ENCODE measurements at regions not wholly inside any gene's neighbourhood (a gene's known extent, or its start where the extent isn't known, plus 50 kb on each side); places are given as distances from the start of the nearest gene placed in this dataset.

DNA sequence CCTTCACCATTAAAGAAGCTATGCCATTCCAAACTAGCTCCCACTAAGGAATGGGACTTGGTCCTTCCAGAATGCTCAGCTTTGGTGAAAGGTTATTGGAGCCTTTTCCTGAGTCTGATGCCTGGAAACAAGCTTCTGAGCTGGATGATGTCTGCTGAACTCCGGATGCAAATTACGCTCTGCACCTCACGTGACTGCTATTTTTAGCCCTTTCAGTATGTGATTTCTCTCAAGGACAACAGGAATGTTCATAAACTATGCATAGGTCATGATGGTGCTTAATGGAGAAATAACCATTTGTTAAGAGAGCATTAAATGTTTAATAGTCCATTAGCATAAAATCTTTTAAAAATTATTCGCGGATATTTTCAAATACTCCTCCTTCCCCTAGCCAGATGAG is 631.4 kb upstream of the KIRREL3 start:
- no peak for DNase-seq

GRCh38 chr11:127629200-127629599 is 628.6 kb upstream of the KIRREL3 start:
- no peak for DNase-seq

GRCh38 chr11:127628458-127628785 is 627.9 kb upstream of the KIRREL3 start:
- DNase-seq = no peak

GRCh38 chr11:127627629-127628457 is 627.3 kb upstream of the KIRREL3 start:
- DNase-seq = peak; percentile 32

DNA sequence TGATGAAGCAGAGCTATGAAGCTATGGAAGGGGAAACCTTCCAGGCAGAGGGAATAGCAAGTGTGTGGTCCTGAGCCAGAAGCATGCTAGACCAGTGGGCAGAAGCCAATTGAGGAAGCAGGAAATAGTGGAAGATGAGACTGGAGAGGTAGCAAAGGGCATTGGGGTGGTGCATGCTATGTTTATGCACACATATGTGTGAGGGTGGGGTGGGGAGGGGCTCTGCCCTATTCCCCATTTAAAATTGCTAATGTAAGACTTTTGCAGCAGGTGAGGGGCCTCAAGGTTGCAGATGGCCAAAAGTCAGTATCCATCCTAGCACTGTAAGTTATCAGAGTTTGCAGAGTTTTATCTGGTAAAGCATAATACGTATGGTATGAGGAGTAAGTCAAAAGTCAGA is 626.6 kb upstream of the KIRREL3 start:
- no peak for DNase-seq

DNA sequence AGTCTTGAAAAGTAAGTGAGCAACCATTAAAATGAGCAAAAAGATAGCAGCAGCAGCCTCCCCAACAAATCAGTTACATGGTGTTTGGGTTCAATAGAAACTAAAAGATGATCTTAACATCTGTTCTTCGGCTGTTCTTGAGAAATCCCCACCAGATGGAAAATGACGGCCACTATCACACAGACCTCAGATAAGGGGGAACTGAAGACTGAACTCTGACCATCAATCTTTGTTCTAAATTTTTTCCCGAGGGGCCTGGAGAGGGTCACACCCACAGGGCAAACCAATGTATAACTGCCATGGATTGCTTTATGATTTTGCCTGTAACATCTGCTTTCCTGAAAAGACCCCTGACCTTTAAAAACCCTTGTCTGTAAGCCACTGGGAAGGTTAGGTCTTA is 624.8 kb upstream of the KIRREL3 start:
- no peak for DNase-seq

DNA sequence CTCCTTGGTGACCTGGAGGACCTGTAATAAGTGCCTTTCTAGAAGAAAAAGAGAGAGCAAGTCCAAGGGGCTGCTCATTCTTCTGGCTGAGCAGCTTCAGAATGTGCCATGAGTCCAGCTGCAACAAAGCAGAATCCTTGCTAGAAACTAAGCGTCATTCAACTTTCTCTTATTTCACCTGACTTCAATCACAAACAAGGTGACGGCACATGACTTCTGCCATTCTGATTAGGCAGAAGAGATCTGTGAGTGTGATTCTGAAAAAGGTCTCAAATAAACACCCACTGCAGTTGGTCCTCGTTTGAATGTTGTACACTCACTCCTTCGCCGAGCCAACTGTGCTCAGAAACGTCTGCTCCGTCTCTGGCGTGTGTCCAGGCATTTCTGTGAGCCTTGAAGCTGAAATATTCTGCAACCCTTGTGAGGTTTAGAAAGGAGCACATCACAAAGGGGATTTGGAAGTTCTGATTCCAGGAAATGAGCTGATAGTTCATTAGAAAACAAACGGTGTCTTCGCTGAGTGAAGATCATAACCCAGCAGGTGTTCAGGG is 623.8 kb upstream of the KIRREL3 start:
- DNase-seq = peak; percentile 15

GRCh38 chr11:127622686-127623085 is 622.1 kb upstream of the KIRREL3 start:
- DNase-seq = no peak

GRCh38 chr11:127620671-127621070 is 620.1 kb upstream of the KIRREL3 start:
- DNase-seq = no peak

DNA sequence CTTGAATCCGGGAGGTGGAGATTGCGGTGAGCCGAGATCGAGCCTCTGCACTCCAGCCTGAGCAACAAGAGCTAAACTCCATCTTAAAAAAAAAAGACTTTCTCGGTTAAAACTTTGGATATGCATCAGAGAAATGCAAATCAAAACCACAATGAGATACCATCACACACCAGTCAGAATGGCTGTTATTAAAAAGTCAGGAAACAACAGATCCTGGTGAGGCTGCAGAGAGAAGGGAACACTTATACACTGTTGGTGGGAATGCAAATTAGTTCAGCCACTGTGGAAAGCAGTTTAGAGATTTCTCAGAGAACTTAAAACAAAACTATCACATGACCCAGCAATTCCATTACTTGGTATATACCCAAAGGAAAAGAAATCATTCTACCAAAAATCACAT is 619.4 kb upstream of the KIRREL3 start:
- DNase-seq = no peak

DNA sequence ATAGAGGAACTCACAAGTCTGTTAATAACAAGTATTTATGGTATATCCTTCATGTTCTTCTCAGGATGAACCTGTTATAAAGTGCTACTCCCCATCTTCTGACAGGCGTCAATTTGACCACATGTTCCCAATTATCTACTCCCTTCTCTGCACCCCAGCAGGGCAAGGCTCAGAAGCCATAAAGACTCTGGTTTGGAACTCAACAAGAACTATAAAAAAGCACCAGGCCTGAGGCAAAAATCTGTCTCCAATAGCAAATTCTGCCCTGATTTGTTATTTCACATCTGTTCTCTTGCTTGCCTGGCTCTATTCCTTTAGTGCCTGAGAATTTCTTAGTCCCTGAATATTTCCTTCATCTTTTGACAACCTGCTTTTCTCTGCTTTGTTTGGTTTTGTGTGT is 618.2 kb upstream of the KIRREL3 start:
- DNase-seq = no peak

DNA sequence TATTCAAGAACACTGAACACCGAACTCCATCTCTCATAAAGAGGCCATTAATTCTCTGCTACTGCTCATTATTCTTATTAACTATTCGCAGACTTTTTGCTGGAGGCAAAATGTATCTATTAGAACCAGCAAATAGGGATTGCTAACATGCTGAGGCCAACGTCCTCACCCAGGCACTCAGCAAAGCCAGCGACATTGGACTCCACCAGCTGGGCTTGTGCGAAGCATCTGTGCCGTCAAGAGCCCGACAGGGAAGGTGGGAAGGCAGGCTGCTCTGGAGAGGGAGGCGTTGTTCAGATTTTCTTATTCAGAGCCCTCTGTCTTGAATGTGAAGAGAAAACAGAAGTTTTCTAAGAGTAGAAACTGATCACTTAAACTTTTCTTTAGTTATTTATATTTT is 615.6 kb upstream of the KIRREL3 start:
- no peak for DNase-seq

DNA sequence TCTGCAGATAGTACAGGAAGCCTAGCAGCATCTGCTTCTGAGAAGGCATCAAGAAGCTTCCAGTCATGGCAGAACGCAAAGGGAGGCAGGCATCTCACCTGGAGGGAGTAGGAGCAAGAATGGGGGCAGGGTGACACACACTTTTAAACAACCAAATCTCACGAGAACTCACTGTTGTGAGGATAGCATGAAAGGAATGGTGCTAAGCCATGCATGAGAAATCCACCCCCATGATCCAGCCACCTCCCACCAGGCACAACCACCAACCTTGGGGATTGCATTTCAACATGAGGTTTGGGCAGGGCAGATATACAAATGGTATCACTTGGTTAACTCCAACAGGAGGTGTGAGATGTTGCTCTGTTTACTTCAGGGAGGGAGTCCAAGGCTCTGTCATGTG is 612.0 kb upstream of the KIRREL3 start:
- DNase-seq = no peak

DNA sequence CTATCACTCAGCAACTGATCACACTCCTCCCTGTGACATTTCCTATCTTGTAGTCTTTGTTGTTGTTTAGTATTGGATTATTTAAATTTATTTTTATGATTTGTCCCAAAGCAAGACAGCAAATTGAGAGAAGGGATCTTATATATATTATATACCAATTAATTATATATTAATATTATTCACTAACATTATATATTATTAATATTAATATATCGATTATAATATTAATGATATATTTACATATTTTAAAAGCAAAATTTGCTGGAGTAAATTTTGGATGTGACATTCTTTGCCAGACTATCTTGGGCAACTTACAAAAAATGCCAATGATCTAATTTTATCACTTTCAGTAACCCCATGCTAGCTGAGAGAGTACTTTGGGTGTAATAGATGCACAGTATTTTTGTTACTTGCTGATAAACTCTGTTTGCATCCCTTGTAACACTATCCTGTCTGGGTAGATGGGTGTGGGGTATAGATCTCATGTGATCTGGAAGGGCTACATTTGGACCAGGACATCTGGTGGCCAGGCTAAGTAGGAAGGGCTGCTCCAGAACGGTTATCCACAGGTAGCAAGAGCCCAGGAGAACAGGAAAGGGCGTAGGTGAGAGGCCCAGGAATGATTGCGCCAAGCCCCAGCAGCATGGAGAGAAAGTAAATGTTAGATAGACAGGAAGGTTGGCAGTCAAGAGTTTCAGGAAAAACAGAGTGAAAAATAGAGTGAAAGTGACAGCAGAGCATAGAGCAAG is 608.6 kb upstream of the KIRREL3 start:
- no peak for DNase-seq

DNA sequence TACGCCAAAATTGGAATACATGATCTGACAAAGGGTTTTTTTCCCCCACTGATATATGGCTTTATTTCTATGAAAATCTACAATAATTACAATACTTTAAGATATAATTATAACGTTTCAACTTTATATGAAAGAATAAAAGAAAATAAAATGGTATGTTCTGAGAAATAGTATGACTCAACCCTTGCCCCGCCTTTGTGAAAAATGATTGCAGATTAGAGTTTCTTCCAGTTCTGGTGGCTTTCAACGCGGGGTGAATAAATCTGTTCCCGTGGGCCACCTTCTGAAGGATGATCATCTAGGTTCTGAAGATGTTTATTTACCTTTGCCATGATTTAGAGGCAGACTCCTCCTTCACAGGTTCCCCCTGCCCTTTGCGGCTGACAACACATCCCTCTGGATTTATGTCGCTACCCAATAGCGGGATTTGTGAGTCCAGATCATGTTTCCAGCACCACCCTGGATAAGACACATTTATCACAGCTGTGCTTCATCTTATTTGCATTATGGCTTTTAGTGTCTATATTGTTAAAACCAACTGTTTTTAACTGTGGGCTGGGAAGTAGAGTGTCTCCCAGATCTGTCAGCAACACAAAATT is 607.0 kb upstream of the KIRREL3 start:
- no peak for DNase-seq

- no peak for DNase-seq
Observed at GRCh38 chr11:127601578-127601977, 601.0 kb upstream of the KIRREL3 start.

DNA sequence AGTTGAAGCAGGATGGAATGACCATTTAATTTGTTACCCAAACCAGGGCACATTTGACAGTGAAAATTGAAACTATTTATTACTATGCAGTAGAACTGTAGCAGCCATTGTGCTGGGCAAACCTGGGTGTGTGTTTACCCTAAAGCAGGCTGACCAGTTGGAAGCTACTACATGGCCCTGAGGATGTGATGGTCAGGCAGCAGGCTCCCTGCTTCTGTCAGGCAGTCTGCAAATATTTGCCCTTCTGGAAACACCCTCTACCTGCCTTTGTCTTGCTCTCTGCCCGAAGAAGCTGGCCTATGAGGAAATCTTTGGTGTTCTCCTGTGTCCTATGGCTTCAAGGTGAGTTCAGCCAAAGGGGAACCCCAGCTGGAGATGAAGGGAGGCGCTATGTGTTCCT is 600.1 kb upstream of the KIRREL3 start:
- DNase-seq = no peak

- DNase-seq = no peak
Observed at GRCh38 chr11:127598476-127598875, 597.9 kb upstream of the KIRREL3 start.

- no peak for DNase-seq
Observed at GRCh38 chr11:127596433-127596832, 595.9 kb upstream of the KIRREL3 start.

DNA sequence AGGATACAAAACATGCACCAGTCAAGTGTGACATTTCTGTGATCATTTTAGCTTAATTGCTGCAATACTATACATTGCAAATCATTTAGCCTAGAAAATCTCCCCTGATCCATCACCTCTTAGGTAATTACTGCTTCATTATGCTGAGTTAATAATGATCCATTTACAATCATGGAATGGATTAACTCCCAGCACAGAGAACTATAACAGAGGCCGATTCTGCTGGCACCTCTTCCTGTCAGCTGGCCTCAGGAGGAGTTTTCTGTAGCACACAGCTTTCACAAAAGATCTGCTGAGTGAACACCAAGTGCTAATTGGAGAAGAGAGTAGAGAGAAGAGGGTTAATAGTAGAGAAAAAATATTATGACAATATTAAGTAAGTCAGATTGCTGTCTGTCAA is 591.8 kb upstream of the KIRREL3 start:
- no peak for DNase-seq

GRCh38 chr11:127590314-127590713 is 589.7 kb upstream of the KIRREL3 start:
- DNase-seq = no peak

DNA sequence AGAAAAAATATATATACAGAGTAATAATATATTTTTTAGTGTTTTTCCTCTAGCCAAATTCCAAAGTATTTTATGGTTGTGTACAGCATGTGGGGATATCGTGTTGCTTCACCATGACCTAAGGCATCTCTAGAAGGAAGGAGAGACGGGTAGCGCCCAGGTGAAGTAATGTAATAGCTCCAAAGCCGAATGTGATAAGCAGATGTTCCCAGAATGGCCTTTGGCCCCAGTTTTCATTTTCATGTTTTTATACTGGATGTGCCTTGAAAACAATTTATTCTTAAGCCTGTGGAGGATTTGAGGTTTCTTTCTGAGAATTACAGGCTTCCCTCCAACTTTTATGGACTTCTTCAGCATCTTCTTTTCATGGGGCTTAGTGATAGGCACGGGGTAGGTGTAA is 587.9 kb upstream of the KIRREL3 start:
- no peak for DNase-seq

- no peak for DNase-seq
Observed at GRCh38 chr11:127587511-127587910, 586.9 kb upstream of the KIRREL3 start.

Measured in occipital lobe (tissue), 1 donor.